A673 (cell line): ENCODE measurements at regions not wholly inside any gene's neighbourhood (a gene's known extent, or its start where the extent isn't known, plus 50 kb on each side); places are given as distances from the start of the nearest gene placed in this dataset.
A peak's percentile ranks its signal among the peaks of the same experiment; 100 is the strongest.

ENCODE experiments used
- BruUV-seq: library from RNA; stranded (reverse); fragments of 400-500 nt; replicated peaks from 2 replicates; lab custom pipeline; 2021; lab: Mats Ljungman, UMichigan
- CTCF ChIA-PET: fragments of 300-600 bp; sonication (Branson Sonifier 250); formaldehyde crosslinking; loops from one replicate; lab custom pipeline; 2022; ENCODE audit warnings: antibody characterized with exemption; lab: Charles Lee
- POLR2A ChIA-PET: fragments of 300-600 bp; sonication (Branson Sonifier 250); formaldehyde crosslinking; loops from one replicate; lab custom pipeline; 2022; ENCODE audit warnings: antibody characterized with exemption; ENCODE audit not compliant: low non-redundant PET; lab: Charles Lee
- DNase-seq: peaks from one replicate; pipeline ENCODE4 v3.0.0-alpha.2; 2015; ENCODE audit warnings: low spot score
- H3K27ac ChIP-seq: fragments of 200-600 bp; sonication (generic); 2 replicates; pipeline ENCODE4 v1.5.1; 2016; ENCODE audit warnings: mixed run types, low read depth, mild to moderate bottlenecking, mixed read lengths, antibody characterized with exemption, low read length; ENCODE audit not compliant: poor library complexity, severe bottlenecking
- H3K27me3 ChIP-seq: fragments of 200-600 bp; sonication (generic); replicated peaks from 2 replicates; pipeline ENCODE4 v1.6.1; 2017; ENCODE audit warnings: mixed run types, low read depth, mild to moderate bottlenecking, mixed read lengths, antibody characterized with exemption, low read length; ENCODE audit not compliant: insufficient read depth, poor library complexity
- H3K36me3 ChIP-seq: fragments of 200-600 bp; sonication (generic); 2 replicates; pipeline ENCODE4 v1.6.1; 2016; ENCODE audit warnings: mixed run types, mild to moderate bottlenecking, mixed read lengths, antibody characterized with exemption, low read length; ENCODE audit not compliant: insufficient read depth, poor library complexity, severe bottlenecking
- H3K4me1 ChIP-seq: fragments of 200-600 bp; sonication (generic); 2 replicates; pipeline ENCODE4 v1.6.1; 2017; ENCODE audit warnings: mixed run types, mild to moderate bottlenecking, mixed read lengths, antibody characterized with exemption, low read length; ENCODE audit not compliant: insufficient read depth, poor library complexity, severe bottlenecking
- H3K4me3 ChIP-seq: fragments of 200-600 bp; sonication (generic); 2 replicates; pipeline ENCODE4 v1.5.1; 2016; ENCODE audit warnings: low read depth, mixed run types, mild to moderate bottlenecking, mixed read lengths, low read length; ENCODE audit not compliant: poor library complexity, severe bottlenecking
- H3K9me3 ChIP-seq: fragments of 200-600 bp; sonication (generic); 2 replicates; pipeline ENCODE4 v1.6.1; 2016; ENCODE audit warnings: mixed run types, low read depth, mild to moderate bottlenecking, mixed read lengths, antibody characterized with exemption, low read length; ENCODE audit not compliant: poor library complexity, severe bottlenecking
- CTCF ChIP-seq: fragments of 300-800, 200-600 bp; sonication (generic); conservative IDR thresholded peaks from 2 replicates; pipeline ENCODE4 v1.5.1; 2017; ENCODE audit warnings: low read depth, mild to moderate bottlenecking, antibody characterized with exemption, low read length, moderate library complexity, mixed read lengths
- EZH2 ChIP-seq: fragments of 200-600 bp; sonication (generic); IDR thresholded peaks from 2 replicates; pipeline ENCODE4 v1.6.1; 2017; ENCODE audit warnings: borderline replicate concordance, low read depth, mild to moderate bottlenecking, mixed read lengths, antibody characterized with exemption, low read length; ENCODE audit not compliant: poor library complexity, severe bottlenecking
- intact Hi-C: fragments of 100-400 bp; cut with micrococcal nuclease; formaldehyde crosslinking; loops from one replicate; pipeline ENCODE4 v1.10.0; 2022; ENCODE audit not compliant: unreplicated experiment

- no peak overlapping the region for H3K27ac ChIP-seq
- BruUV-seq: no TSS peak
- no peak for DNase-seq
- ChIA-PET POLR2A (no interaction called here), CTCF (no interaction called here)
- no peak for TF ChIP-seq EZH2
- no peak for TF ChIP-seq CTCF
- no peaks in the 10 kb centered on the region for H3K4me1 ChIP-seq
- H3K9me3 ChIP-seq: no peaks in the 10 kb centered on the region
- H3K36me3 ChIP-seq: no peaks in the 10 kb centered on the region
- intact Hi-C loops: no loop called here
- H3K4me3 ChIP-seq: no peak overlapping the region
- no peaks in the 10 kb centered on the region for H3K27me3 ChIP-seq
These were observed 204.1 kb upstream of the SEMA6A start for GRCh38 chr5:116778651-116779280.

GRCh38 chr5:116778032-116778431 lies 203.4 kb upstream of the SEMA6A start:
- POLR2A ChIA-PET: no interaction called here
- DNase-seq: peak; percentile 35
- H3K27ac ChIP-seq: no peak overlapping the region
- H3K27me3 ChIP-seq: no peaks in the 10 kb centered on the region
- TF ChIP-seq CTCF (no peak), EZH2 (no peak)
- no peaks in the 10 kb centered on the region for H3K9me3 ChIP-seq
- CTCF ChIA-PET: no interaction called here
- BruUV-seq: no TSS peak
- H3K4me1 ChIP-seq: no peaks in the 10 kb centered on the region
- no peak overlapping the region for H3K4me3 ChIP-seq
- intact Hi-C loops: no loop called here
- H3K36me3 ChIP-seq: no peaks in the 10 kb centered on the region

GRCh38 chr5:116773926-116774325 lies 199.3 kb upstream of the SEMA6A start:
- TF ChIP-seq EZH2: no peak
- no peak for TF ChIP-seq CTCF
- CTCF ChIA-PET: no interaction called here
- no peak for DNase-seq
- H3K4me3 ChIP-seq: no peak overlapping the region
- H3K27ac ChIP-seq: no peak overlapping the region
- no peaks in the 10 kb centered on the region for H3K27me3 ChIP-seq
- no peaks in the 10 kb centered on the region for H3K36me3 ChIP-seq
- intact Hi-C loops: no loop called here
- no peaks in the 10 kb centered on the region for H3K4me1 ChIP-seq
- POLR2A ChIA-PET: no interaction called here
- BruUV-seq: no TSS peak
- no peaks in the 10 kb centered on the region for H3K9me3 ChIP-seq
